H1 (cell line): ENCODE measurements at regions not wholly inside any gene's neighbourhood (a gene's known extent, or its start where the extent isn't known, plus 50 kb on each side); places are given as distances from the start of the nearest gene placed in this dataset.

Experiments
- KDM5A ChIP-seq: fragments of 200-600 bp; IDR thresholded peaks from 2 replicates; pipeline ENCODE4 v1.7.1; 2012; ENCODE audit warnings: mild to moderate bottlenecking, low read length, inconsistent platforms, mixed read lengths
- TAF7 ChIP-seq: optimal IDR thresholded peaks from 2 replicates; pipeline ENCODE3; 2011; ENCODE audit warnings: low read depth, mild to moderate bottlenecking, inconsistent platforms, low read length, moderate library complexity, borderline replicate concordance

- TF ChIP-seq TAF7 (no peak), KDM5A (no peak)
- TF ChIP-seq, all 59 proteins: peak for 0
Measured at GRCh38 chr1:37265786-37266667, 208.4 kb upstream of the ZC3H12A start (continued).
